Uterus (tissue), 3 donors: ENCODE measurements at regions not wholly inside any gene's neighbourhood (a gene's known extent, or its start where the extent isn't known, plus 50 kb on each side); places are given as distances from the start of the nearest gene placed in this dataset.

ENCODE experiments used
- DNase-seq, 2 donors: peaks; one replicate each; pipeline ENCODE4 v3.0.0-alpha.2; 2019 to 2020
- H3K27ac ChIP-seq, 2 donors: fragments of 200-600 bp; sonication (generic); 1 replicate in 1 of 2; 2 replicates in 1 of 2; pipeline ENCODE4 v1.5.1; 2016 to 2018
- H3K27me3 ChIP-seq, 2 donors: fragments of 200-600 bp; sonication (generic); one replicate each; pipeline ENCODE4 v1.5.1; 2018 to 2019; ENCODE audit warnings: control low read depth in 1 of 2
- H3K36me3 ChIP-seq, 2 donors: fragments of 200-600 bp; sonication (generic); one replicate each; pipeline ENCODE4 v1.5.1; 2019; ENCODE audit warnings: control low read depth in 1 of 2
- H3K4me1 ChIP-seq, 2 donors: fragments of 200-600 bp; sonication (generic); one replicate each; pipeline ENCODE4 v1.5.1; 2018 to 2019; ENCODE audit warnings: control low read depth in 1 of 2
- H3K4me3 ChIP-seq, 2 donors: fragments of 200-600 bp; sonication (generic); 1 replicate in 1 of 2; 2 replicates in 1 of 2; pipeline ENCODE4 v1.5.1; 2018 to 2019; ENCODE audit warnings: mild to moderate bottlenecking in 1 of 2
- H3K9me3 ChIP-seq, 2 donors: fragments of 200-600 bp; sonication (generic); one replicate each; pipeline ENCODE4 v1.5.1; 2019; ENCODE audit warnings: control low read depth in 1 of 2
- CTCF ChIP-seq, 4 experiments: fragments of 200-600 bp in 2 of 4; fragments of 450-650 bp in 2 of 4; sonication (generic) in 2 of 4; IDR thresholded peaks; one replicate each; pipeline ENCODE4 v1.5.1; 2016 to 2019; ENCODE audit warnings: antibody characterized with exemption in 4 of 4, mild to moderate bottlenecking in 2 of 4, moderate library complexity in 1 of 4
- POLR2A ChIP-seq, 2 donors: fragments of 450-650 bp; IDR thresholded peaks; one replicate each; pipeline ENCODE4 v1.6.1; 2016; ENCODE audit warnings: antibody characterized with exemption in 2 of 2, mild to moderate bottlenecking in 1 of 2, moderate library complexity in 1 of 2
- intact Hi-C: fragments of 100-400 bp; cut with DNase I; formaldehyde crosslinking; loops from one replicate; pipeline ENCODE4 v1.15.1; 2023; ENCODE audit warnings: low total_unique reads
- donor health status: DM: yes; HTN: yes; CAD: no.

GRCh38 chr11:104529213-104529612, 365.3 kb upstream of the PDGFD start:
- Histone ChIP-seq H3K27me3 (no peaks in the 10 kb centered on the region), H3K4me1 (no peaks in the 10 kb centered on the region), H3K4me3 (no peak overlapping the region), H3K36me3 (no peaks in the 10 kb centered on the region), H3K9me3 (no peaks in the 10 kb centered on the region), H3K27ac (no peak overlapping the region)
- DNase-seq = no peak
- intact Hi-C loops = no loop called here
- TF ChIP-seq CTCF (IDR thresholded peaks at IDR 0.05) (no peak), POLR2A (IDR thresholded peaks at IDR 0.05) (no peak)

GRCh38 chr11:104526006-104526405, 362.1 kb upstream of the PDGFD start:
- DNase-seq = no peak
- Histone ChIP-seq H3K36me3 (no peaks in the 10 kb centered on the region), H3K4me3 (no peak overlapping the region), H3K4me1 (no peaks in the 10 kb centered on the region), H3K9me3 (no peaks in the 10 kb centered on the region), H3K27me3 (no peaks in the 10 kb centered on the region), H3K27ac (no peak overlapping the region)
- TF ChIP-seq POLR2A (IDR thresholded peaks at IDR 0.05) = no peak
- no peak for TF ChIP-seq CTCF (IDR thresholded peaks at IDR 0.05)
- intact Hi-C loops = no loop called here

GRCh38 chr11:104525416-104525815, 361.5 kb upstream of the PDGFD start:
- no peaks in the 10 kb centered on the region for H3K27me3 ChIP-seq
- intact Hi-C loops = no loop called here
- H3K27ac ChIP-seq = no peak overlapping the region
- no peak for DNase-seq
- no peaks in the 10 kb centered on the region for H3K36me3 ChIP-seq
- TF ChIP-seq CTCF (IDR thresholded peaks at IDR 0.05) = no peak
- TF ChIP-seq POLR2A (IDR thresholded peaks at IDR 0.05) = no peak
- H3K9me3 ChIP-seq = no peaks in the 10 kb centered on the region
- no peak overlapping the region for H3K4me3 ChIP-seq
- no peaks in the 10 kb centered on the region for H3K4me1 ChIP-seq

- H3K4me3 ChIP-seq = no peak overlapping the region
- H3K27ac ChIP-seq = no peak overlapping the region
- H3K4me1 ChIP-seq = no peaks in the 10 kb centered on the region
- DNase-seq = no peak
- intact Hi-C loops = no loop called here
- no peaks in the 10 kb centered on the region for H3K36me3 ChIP-seq
- no peaks in the 10 kb centered on the region for H3K9me3 ChIP-seq
- no peaks in the 10 kb centered on the region for H3K27me3 ChIP-seq
- TF ChIP-seq CTCF (IDR thresholded peaks at IDR 0.05) (no peak), POLR2A (IDR thresholded peaks at IDR 0.05) (no peak)
These were observed 360.3 kb upstream of the PDGFD start for GRCh38 chr11:104524254-104524653.

- TF ChIP-seq CTCF (IDR thresholded peaks at IDR 0.05) (no peak), POLR2A (IDR thresholded peaks at IDR 0.05) (no peak)
These were observed 359.7 kb upstream of the PDGFD start for GRCh38 chr11:104523611-104524010.

More at GRCh38 chr11:104523611-104524010, 359.7 kb upstream of the PDGFD start:
- no peak overlapping the region for H3K4me3 ChIP-seq
- H3K27me3 ChIP-seq = no peaks in the 10 kb centered on the region
- intact Hi-C loops = no loop called here
- no peak for DNase-seq
- H3K27ac ChIP-seq = no peak overlapping the region
- H3K9me3 ChIP-seq = no peaks in the 10 kb centered on the region
- no peaks in the 10 kb centered on the region for H3K4me1 ChIP-seq
- no peaks in the 10 kb centered on the region for H3K36me3 ChIP-seq
